Panc1 (cell line): ENCODE measurements at regions not wholly inside any gene's neighbourhood (a gene's known extent, or its start where the extent isn't known, plus 50 kb on each side); places are given as distances from the start of the nearest gene placed in this dataset.

Experiments used
- CTCF ChIP-seq: fragments of 450-650 bp; IDR thresholded peaks from 2 replicates; pipeline ENCODE4 v1.5.1; 2017; ENCODE audit warnings: mild to moderate bottlenecking
- POLR2AphosphoS5 ChIP-seq: IDR thresholded peaks from 2 replicates; pipeline ENCODE4 v1.6.1; 2012; ENCODE audit warnings: mild to moderate bottlenecking, low read depth, low read length, moderate library complexity
- REST ChIP-seq, 2 experiments: IDR thresholded peaks; 2 replicates each; pipeline ENCODE4 v1.6.1; 2011 to 2012; ENCODE audit warnings: low read depth in 2 of 2, control low read depth in 1 of 2, low read length in 1 of 2, mild to moderate bottlenecking in 1 of 2, moderate library complexity in 1 of 2; ENCODE audit not compliant: insufficient read depth in 1 of 2
- SIN3A ChIP-seq: IDR thresholded peaks from 2 replicates; pipeline ENCODE4 v1.6.1; 2012; ENCODE audit warnings: low read depth, mild to moderate bottlenecking, low read length, moderate library complexity, borderline replicate concordance; ENCODE audit not compliant: insufficient read depth
- TCF7L2 ChIP-seq: IDR thresholded peaks from 2 replicates; pipeline ENCODE4 v1.6.1; 2011; ENCODE audit warnings: mild to moderate bottlenecking, low read depth, low read length, inconsistent platforms

- TF ChIP-seq CTCF (no peak), REST (IDR thresholded peaks at IDR 0.05; ENCODE audit: insufficient read depth in 1 of 2, low read depth in 2 of 2, low read length in 1 of 2) (no peak), TCF7L2 (no peak), POLR2AphosphoS5 (no peak), SIN3A (no peak)
Measured at GRCh38 chr4:152162331-152162697, 373.6 kb downstream of the FBXW7 start.
